DOHH2 (cell line): ENCODE measurements at regions not wholly inside any gene's neighbourhood (a gene's known extent, or its start where the extent isn't known, plus 50 kb on each side); places are given as distances from the start of the nearest gene placed in this dataset.

Experiments used
- H3F3A ChIP-seq: fragments of 200-600 bp; sonication (generic), shearing (Covaris generic); 2 replicates; pipeline ENCODE4 v1.6.0; 2016; ENCODE audit warnings: antibody characterized with exemption, mild to moderate bottlenecking; ENCODE audit not compliant: control insufficient read depth, insufficient read depth
- H3K27ac ChIP-seq: fragments of 200-600 bp; sonication (generic); 2 replicates; pipeline ENCODE4 v1.5.1; 2014; ENCODE audit warnings: low read depth, mild to moderate bottlenecking, low read length, moderate library complexity
- H3K27me3 ChIP-seq: fragments of 200-600 bp; sonication (generic); 2 replicates; pipeline ENCODE4 v1.6.1; 2014; ENCODE audit warnings: mild to moderate bottlenecking, low read length, mixed read lengths; ENCODE audit not compliant: control insufficient read depth
- H3K36me3 ChIP-seq: fragments of 200-600 bp; sonication (generic); 2 replicates; pipeline ENCODE4 v1.6.1; 2014; ENCODE audit warnings: mild to moderate bottlenecking, low read length, moderate library complexity, mixed read lengths; ENCODE audit not compliant: control insufficient read depth
- H3K4me1 ChIP-seq: fragments of 200-600 bp; sonication (generic); 2 replicates; pipeline ENCODE4 v1.6.1; 2014; ENCODE audit warnings: mild to moderate bottlenecking, low read length, mixed read lengths; ENCODE audit not compliant: control insufficient read depth
- H3K4me2 ChIP-seq: fragments of 200-600 bp; sonication (generic); 2 replicates; pipeline ENCODE4 v1.6.0; 2014; ENCODE audit warnings: mild to moderate bottlenecking, low read length, moderate library complexity
- H3K4me3 ChIP-seq: fragments of 200-600 bp; sonication (generic); 2 replicates; pipeline ENCODE4 v1.5.1; 2014; ENCODE audit warnings: mild to moderate bottlenecking, low read length, mixed read lengths
- H3K79me2 ChIP-seq: fragments of 200-600 bp; sonication (generic); 2 replicates; pipeline ENCODE4 v1.6.1; 2014; ENCODE audit warnings: mild to moderate bottlenecking, low read length, mixed read lengths; ENCODE audit not compliant: control insufficient read depth
- H3K9me2 ChIP-seq: fragments of 200-600 bp; sonication (generic); replicated peaks from 2 replicates; pipeline ENCODE4 v1.6.1; 2014; ENCODE audit warnings: mild to moderate bottlenecking, low read length, mixed read lengths; ENCODE audit not compliant: control insufficient read depth
- H3K9me3 ChIP-seq: fragments of 200-600 bp; sonication (generic); 2 replicates; pipeline ENCODE4 v1.6.1; 2014; ENCODE audit warnings: antibody characterized with exemption, low read length, mixed read lengths; ENCODE audit not compliant: control insufficient read depth, insufficient read depth
- H4K20me1 ChIP-seq: fragments of 200-600 bp; sonication (generic); 2 replicates; pipeline ENCODE4 v1.6.0; 2014; ENCODE audit warnings: low read depth, mild to moderate bottlenecking, antibody characterized with exemption, low read length, moderate library complexity; ENCODE audit not compliant: control insufficient read depth, insufficient read depth
- CTCF ChIP-seq: fragments of 200-600 bp; sonication (generic); IDR thresholded peaks from one replicate; pipeline ENCODE4 v1.5.1; 2014; ENCODE audit warnings: antibody characterized with exemption, mild to moderate bottlenecking, low read depth, low read length; ENCODE audit not compliant: poor library complexity, severe bottlenecking
- EZH2phosphoT487 ChIP-seq: fragments of 200-600 bp; sonication (generic); IDR thresholded peaks from 2 replicates; pipeline ENCODE4 v1.6.1; 2017; ENCODE audit warnings: borderline replicate concordance, mild to moderate bottlenecking, antibody characterized with exemption, low read length, moderate library complexity, mixed read lengths

- H3K27ac ChIP-seq, result no peak overlapping the region
- no peaks in the 10 kb centered on the region for H3K27me3 ChIP-seq
- no peaks in the 10 kb centered on the region for H3K9me2 ChIP-seq
- H4K20me1 ChIP-seq, result no peaks in the 10 kb centered on the region
- H3K79me2 ChIP-seq, result no peaks in the 10 kb centered on the region
- H3K4me3 ChIP-seq, result no peak overlapping the region
- no peaks in the 10 kb centered on the region for H3K9me3 ChIP-seq
- no peaks in the 10 kb centered on the region for H3F3A ChIP-seq
- TF ChIP-seq CTCF (no peak), EZH2phosphoT487 (no peak)
- no peaks in the 10 kb centered on the region for H3K36me3 ChIP-seq
- no peak overlapping the region for H3K4me2 ChIP-seq
- no peaks in the 10 kb centered on the region for H3K4me1 ChIP-seq
These were observed 292.7 kb downstream of the TFAP2A start for GRCh38 chr6:10122164-10122563.

- TF ChIP-seq CTCF, result no peak
- TF ChIP-seq EZH2phosphoT487, result no peak
- no peaks in the 10 kb centered on the region for H3K27me3 ChIP-seq
- H3K27ac ChIP-seq, result no peak overlapping the region
- H3K9me3 ChIP-seq, result no peaks in the 10 kb centered on the region
- H3K4me2 ChIP-seq, result no peak overlapping the region
- no peaks in the 10 kb centered on the region for H3K4me1 ChIP-seq
- H3K4me3 ChIP-seq, result no peak overlapping the region
- H3F3A ChIP-seq, result no peaks in the 10 kb centered on the region
- H3K36me3 ChIP-seq, result no peaks in the 10 kb centered on the region
- H4K20me1 ChIP-seq, result no peaks in the 10 kb centered on the region
- H3K9me2 ChIP-seq, result no peaks in the 10 kb centered on the region
- H3K79me2 ChIP-seq, result no peaks in the 10 kb centered on the region
These were observed 301.9 kb downstream of the TFAP2A start for GRCh38 chr6:10112871-10113549.

- no peak overlapping the region for H3K4me2 ChIP-seq
- H3K27ac ChIP-seq, result no peak overlapping the region
- no peaks in the 10 kb centered on the region for H3F3A ChIP-seq
- TF ChIP-seq EZH2phosphoT487 (no peak), CTCF (no peak)
- H3K4me1 ChIP-seq, result no peaks in the 10 kb centered on the region
- H3K27me3 ChIP-seq, result no peaks in the 10 kb centered on the region
- H3K36me3 ChIP-seq, result no peaks in the 10 kb centered on the region
- H3K9me3 ChIP-seq, result no peaks in the 10 kb centered on the region
- no peaks in the 10 kb centered on the region for H3K9me2 ChIP-seq
- no peak overlapping the region for H3K4me3 ChIP-seq
- no peaks in the 10 kb centered on the region for H3K79me2 ChIP-seq
- no peaks in the 10 kb centered on the region for H4K20me1 ChIP-seq
These were observed 302.9 kb downstream of the TFAP2A start for GRCh38 chr6:10111975-10112374.
